GM21717 (cell line): ENCODE measurements at regions not wholly inside any gene's neighbourhood (a gene's known extent, or its start where the extent isn't known, plus 50 kb on each side); places are given as distances from the start of the nearest gene placed in this dataset.

Experiments
- ATAC-seq: cut with Tn5 transposase; IDR thresholded peaks from one replicate; pipeline ENCODE4 v1.9.1; 2021; ENCODE audit warnings: mild to moderate bottlenecking, moderate library complexity; ENCODE audit not compliant: unreplicated experiment

GRCh38 chr18:42604820-42605219 is 510.7 kb downstream of the RIT2 start:
- no peak for ATAC-seq

DNA sequence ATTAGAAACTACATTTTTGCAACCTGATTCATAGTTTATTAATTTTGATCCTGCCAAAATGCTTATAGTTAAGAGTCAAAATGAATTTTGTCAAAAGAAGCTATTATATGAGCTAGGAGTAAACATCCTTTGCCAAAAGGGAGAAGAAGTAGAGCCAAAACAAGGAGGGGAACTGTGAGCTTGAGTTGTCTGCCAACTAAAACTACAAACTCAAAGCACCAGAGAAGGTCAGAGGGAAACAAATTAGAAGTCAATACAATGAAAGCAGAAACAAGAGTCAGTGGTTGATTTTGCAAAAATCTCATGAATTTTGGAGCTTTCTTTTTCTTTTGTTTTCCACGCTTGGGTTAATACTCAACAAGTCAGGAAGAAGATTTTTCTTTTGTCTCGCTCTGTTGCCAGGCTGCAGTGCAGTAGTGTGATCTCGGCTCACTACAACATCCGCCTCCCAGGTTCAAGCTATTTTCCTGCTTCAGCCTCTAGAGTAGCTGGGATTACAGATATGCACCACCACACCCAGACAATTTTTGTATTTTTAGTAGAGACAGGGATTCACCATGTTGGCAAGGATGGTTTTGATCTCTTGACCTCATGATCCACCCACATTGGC is 508.5 kb downstream of the RIT2 start:
- ATAC-seq: no peak

DNA sequence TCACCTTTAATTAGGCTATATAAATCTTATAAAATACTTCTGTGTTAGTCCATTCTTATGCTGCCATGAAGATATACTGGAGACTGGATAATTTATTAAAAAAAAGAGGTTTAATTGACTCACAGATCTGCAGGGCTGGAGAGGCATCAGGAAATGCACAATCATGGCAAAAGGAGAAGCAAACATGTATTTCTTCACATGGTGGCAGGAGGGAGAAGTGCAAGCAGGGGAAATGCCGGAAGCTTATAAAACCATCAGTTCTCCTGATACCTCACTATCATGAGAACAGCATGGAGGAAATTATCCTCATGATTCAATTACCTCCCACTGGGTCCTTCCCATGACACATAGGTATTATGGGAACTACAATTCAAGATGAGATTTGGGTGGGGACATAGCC is 504.4 kb downstream of the RIT2 start:
- no peak for ATAC-seq

DNA sequence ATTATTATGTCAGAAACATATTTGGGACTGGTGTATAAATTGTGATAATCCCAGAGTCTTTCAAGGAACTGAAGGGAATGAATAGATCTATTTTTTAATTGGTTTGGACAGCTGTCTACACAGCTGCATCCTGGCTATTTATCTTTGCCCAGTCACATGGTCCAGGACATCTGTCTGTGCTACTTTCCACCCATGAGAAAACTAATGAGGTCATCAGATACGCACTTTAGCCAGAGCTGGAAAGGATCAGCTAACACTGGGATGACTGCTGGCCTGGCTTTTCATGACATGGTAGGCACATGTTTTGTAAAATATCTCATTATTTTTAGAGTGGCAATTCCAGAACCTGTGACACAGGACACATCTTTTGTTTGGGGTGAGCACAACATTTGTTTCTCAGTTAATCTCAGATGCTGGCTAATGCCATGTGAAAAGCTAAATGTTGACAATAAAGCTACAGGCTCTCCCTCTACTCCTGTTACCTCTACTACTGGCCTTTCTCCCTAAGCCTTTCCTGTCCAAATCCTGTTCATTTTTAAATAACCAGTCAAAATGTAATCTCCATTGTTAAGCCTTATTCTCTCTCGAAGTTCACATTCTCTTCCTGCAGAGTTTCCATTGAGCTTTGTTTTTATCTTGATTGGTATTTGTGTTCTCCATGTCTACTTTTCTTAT is 500.7 kb downstream of the RIT2 start:
- no peak for ATAC-seq

DNA sequence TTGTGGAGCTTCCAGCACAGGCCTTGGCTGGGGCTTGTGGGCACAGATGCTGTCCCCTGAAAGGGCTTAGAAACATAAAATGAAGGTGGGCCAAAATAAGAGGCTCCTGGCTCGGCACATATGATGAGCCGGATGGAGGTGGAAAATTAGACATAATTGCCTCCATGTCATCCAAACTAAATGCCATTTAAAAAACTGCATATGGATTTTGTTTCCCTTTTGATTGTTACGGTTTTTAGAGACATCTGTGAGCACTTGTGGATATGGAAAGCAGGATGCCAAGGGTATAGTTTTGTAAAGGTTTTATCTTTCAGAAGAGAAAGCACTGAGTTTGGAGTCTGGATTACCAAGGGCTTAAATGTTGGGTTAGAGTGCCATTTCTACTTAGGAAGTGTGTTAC is 498.3 kb downstream of the RIT2 start:
- ATAC-seq: no peak

DNA sequence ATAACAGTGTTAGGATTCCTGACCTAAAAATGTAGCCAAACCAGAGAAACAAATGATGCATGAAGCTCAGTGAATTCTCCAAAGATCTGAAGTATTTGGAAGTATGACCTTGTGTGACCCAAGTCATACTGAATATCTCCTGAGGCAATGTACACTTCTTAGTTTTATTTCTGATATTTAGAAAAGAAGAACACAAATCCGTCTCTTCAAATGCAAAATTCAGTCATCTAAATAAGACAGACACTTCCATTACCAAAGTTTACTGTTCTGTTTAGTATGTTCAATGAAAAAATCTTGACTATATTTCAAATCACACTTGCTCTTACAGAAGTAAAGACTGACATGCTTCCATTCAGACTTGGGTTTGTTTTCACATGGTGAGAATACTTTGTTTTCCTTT is 495.7 kb downstream of the RIT2 start:
- ATAC-seq: no peak

DNA sequence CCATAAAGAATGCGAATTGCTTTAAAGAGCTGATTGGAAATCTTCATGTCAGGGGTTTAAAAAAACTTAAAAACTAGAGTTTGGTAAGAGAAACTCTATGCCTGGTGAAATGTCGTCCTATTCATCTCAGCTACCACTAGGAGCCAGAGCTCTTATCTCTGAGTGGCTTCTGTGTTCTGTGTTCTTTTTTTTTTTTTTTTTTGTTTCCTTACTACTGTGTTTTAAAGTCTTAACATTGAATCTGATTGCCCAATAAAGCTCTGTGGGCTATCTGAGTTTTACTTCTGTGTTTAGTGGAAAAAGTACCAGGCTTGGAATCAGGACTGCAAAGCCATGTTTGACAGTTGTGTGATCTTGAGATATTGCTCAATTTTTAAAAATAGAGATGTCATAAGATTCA is 494.8 kb downstream of the RIT2 start:
- no peak for ATAC-seq

DNA sequence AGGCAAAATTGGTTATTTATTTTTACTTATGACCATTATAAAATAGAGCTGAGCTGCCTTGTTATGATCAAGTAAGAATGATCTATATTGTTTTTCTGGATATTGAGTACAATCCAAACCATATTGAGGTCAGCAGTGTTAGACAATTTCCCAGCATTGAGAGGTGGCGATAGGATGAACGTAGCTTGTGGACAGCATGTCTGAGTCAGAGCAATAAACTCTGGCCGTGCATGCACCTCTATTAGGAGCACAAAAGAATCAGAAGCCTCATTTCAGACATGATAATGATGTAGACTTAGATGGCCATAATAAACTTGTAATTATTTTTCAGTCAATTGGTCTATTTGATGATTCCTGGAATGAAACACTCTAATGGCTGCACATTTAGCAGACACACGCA is 491.6 kb downstream of the RIT2 start:
- ATAC-seq: no peak

GRCh38 chr18:42632801-42633200 is 482.7 kb downstream of the RIT2 start:
- ATAC-seq: no peak

GRCh38 chr18:42635378-42636048 is 480.0 kb downstream of the RIT2 start:
- no peak for ATAC-seq

GRCh38 chr18:42636309-42636708 is 479.2 kb downstream of the RIT2 start:
- no peak for ATAC-seq

- ATAC-seq: no peak
These were observed 475.3 kb downstream of the RIT2 start for GRCh38 chr18:42640160-42640559.

GRCh38 chr18:42641996-42642395 is 473.5 kb downstream of the RIT2 start:
- no peak for ATAC-seq

- ATAC-seq: no peak
These were observed 470.8 kb downstream of the RIT2 start for GRCh38 chr18:42644729-42645131.

GRCh38 chr18:42649331-42650035 is 466.0 kb downstream of the RIT2 start:
- no peak for ATAC-seq

GRCh38 chr18:42654556-42654955 is 460.9 kb downstream of the RIT2 start:
- ATAC-seq: no peak

GRCh38 chr18:42657551-42657950 is 457.9 kb downstream of the RIT2 start:
- no peak for ATAC-seq

DNA sequence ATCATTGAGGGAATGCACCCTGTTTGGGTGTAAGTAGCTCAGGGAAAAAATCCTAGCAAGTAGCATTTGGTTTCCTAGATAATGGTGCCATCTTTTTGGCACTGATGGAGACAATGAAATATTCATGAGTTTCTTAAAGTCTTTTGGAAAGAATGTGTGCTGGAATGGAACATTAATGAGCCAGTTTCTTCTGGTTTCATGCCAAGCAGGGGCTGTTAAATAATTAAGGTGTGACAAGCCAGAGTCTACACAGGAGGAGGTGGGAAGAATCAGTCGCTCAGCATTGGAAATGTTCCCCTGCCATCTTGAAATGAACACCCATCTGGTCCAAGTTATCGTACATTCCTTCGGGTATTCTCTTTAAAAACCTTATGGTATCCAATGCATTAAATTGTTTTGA is 457.3 kb downstream of the RIT2 start:
- ATAC-seq: no peak

- ATAC-seq: no peak
These were observed 456.3 kb downstream of the RIT2 start for GRCh38 chr18:42659187-42659586.

DNA sequence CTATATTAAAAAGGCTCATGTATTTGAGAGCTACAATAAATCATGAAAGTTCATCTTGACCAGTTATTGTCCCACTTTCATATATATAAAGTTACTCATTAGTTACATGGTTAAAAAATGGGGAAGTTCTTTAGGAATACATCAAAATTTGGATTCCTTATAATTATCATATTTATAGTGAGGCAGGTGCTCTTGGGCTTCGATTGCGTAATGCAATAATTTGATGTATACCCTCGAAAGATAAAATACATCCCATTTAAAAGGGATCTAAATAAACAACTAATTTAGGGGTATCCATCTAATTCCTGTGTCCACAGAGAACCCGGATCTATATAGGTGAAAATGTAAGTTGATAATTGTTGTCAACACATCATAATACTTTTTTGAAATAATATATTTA is 444.6 kb downstream of the RIT2 start:
- no peak for ATAC-seq

DNA sequence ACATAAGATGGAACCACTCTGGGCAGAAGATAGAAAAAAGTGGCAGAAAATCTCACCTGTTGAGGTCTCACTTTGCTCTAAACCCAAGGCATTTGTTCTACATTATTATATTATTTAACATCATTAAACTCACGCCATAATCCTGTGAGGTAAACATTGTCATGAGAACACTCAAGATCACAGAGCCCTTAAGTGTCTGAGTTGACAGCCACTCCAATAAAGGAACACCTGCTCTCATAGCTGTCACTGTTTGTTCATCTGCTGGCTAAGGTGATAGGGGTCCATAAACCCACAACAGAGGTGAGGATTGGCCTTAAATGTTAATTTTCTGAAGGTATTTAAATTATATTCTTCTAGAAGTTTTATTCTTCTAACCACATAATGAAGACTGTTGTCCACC is 439.7 kb downstream of the RIT2 start:
- no peak for ATAC-seq

GRCh38 chr18:42683094-42683493 is 432.4 kb downstream of the RIT2 start:
- no peak for ATAC-seq
